ELF-1 (cell line): ENCODE measurements at regions not wholly inside any gene's neighbourhood (a gene's known extent, or its start where the extent isn't known, plus 50 kb on each side); places are given as distances from the start of the nearest gene placed in this dataset.

Experiments
- DNase-seq: peaks from one replicate; pipeline ENCODE4 v3.0.0-alpha.2; 2016; ENCODE audit warnings: low read depth, low spot score

GRCh38 chr12:22810036-22810435 is 185.1 kb downstream of the ETNK1 start:
- DNase-seq: no peak

GRCh38 chr12:22812531-22812930 is 187.6 kb downstream of the ETNK1 start:
- no peak for DNase-seq

GRCh38 chr12:22821985-22822384 is 197.0 kb downstream of the ETNK1 start:
- peak; percentile 6 for DNase-seq

GRCh38 chr12:22826026-22826425 is 201.1 kb downstream of the ETNK1 start:
- DNase-seq: no peak

- peak; percentile 7 for DNase-seq
These were observed 201.5 kb downstream of the ETNK1 start for GRCh38 chr12:22826446-22826981.

GRCh38 chr12:22828066-22828465 is 203.1 kb downstream of the ETNK1 start:
- DNase-seq: no peak

GRCh38 chr12:22835431-22835830 is 210.5 kb downstream of the ETNK1 start:
- DNase-seq: no peak

GRCh38 chr12:22850185-22850584 is 225.2 kb downstream of the ETNK1 start:
- no peak for DNase-seq

GRCh38 chr12:22851532-22851931 is 226.6 kb downstream of the ETNK1 start:
- no peak for DNase-seq

- DNase-seq: no peak
These were observed 230.5 kb downstream of the ETNK1 start for GRCh38 chr12:22855456-22855855.

GRCh38 chr12:22856178-22856577 is 231.2 kb downstream of the ETNK1 start:
- no peak for DNase-seq

GRCh38 chr12:22858849-22859570 is 234.0 kb downstream of the ETNK1 start:
- peak; percentile 9 for DNase-seq

- no peak for DNase-seq
These were observed 236.0 kb downstream of the ETNK1 start for GRCh38 chr12:22860926-22861325.

GRCh38 chr12:22865822-22866221 is 240.9 kb downstream of the ETNK1 start:
- DNase-seq: no peak

- DNase-seq: no peak
These were observed 241.4 kb downstream of the ETNK1 start for GRCh38 chr12:22866406-22866805.

- no peak for DNase-seq
These were observed 249.2 kb downstream of the ETNK1 start for GRCh38 chr12:22874151-22874550.

- DNase-seq: peak; percentile 73
These were observed 251.3 kb downstream of the ETNK1 start for GRCh38 chr12:22876262-22876661.

GRCh38 chr12:22879203-22879602 is 254.2 kb downstream of the ETNK1 start:
- DNase-seq: no peak

- no peak for DNase-seq
These were observed 255.4 kb downstream of the ETNK1 start for GRCh38 chr12:22880331-22880730.

GRCh38 chr12:22880807-22881206 is 255.8 kb downstream of the ETNK1 start:
- no peak for DNase-seq

GRCh38 chr12:22881878-22882385 is 257.0 kb downstream of the ETNK1 start:
- no peak for DNase-seq

- no peak for DNase-seq
These were observed 257.6 kb downstream of the ETNK1 start for GRCh38 chr12:22882559-22882958.

- DNase-seq: no peak
These were observed 268.9 kb downstream of the ETNK1 start for GRCh38 chr12:22893878-22894277.
